ENCODE measurements at regions not wholly inside any gene's neighbourhood (a gene's known extent, or its start where the extent isn't known, plus 50 kb on each side); places are given as distances from the start of the nearest gene placed in this dataset.

DNA sequence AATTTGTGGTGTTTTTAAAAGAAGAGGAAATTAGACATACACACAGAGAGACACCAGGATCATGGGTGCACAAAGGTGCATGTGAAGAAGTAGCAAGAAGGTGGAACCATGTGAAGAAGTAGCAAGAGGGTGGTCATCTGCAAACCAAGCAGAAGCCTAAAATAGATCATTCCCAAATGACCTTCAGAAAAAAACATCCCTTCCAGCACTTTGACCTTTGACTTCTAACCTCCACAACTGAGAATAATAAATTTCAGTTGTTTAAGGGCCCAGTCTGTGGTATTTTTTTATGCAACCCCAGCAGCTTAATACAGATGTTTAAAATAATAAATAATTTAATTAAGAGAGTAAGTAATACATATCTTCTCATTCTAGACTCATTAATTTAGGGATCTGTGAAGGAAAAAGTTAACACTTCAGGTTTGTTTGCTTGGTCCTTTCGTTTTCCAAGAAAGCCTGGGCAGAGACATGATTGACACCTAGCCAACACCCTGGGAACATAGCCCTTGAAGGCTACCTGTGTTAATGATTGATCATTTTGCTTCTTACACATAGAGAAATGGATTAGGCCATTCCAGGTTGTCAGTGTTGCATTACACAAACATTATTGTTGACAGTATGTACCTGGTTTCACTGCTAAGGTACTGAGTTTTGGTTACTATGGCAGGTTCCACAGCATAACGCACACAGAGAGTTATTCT is 1331.2 kb upstream of the GBE1 start:
- H3K4me3 ChIP-seq (ENCODE audit: low read depth, low read length): no peak overlapping the region
- DNase-seq (ENCODE audit: low read depth): no peak
- no peak for TF ChIP-seq CTCF (IDR thresholded peaks at IDR 0.05; ENCODE audit: low read depth, low read length, missing control alignments)

DNA sequence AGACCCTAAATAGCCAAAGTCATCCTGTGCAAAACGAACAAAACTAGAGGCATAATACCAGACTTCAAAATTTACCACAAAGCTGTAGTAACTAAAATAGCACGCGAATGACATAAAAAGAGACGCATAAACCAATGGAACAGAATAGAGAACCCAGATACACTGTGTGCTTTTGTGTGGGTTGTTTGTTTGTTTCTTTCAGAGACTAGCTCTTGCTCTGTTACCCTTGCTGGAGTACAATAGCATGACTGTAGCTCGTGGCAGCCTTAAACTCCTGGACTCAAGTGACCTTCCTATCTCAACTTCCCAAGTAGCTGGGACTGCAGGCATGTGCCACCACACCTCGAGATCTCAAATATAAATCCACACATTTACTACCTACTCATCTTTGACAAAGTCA is 1314.6 kb upstream of the GBE1 start:
- H3K4me3 ChIP-seq (ENCODE audit: low read depth, low read length): no peak overlapping the region
- DNase-seq (ENCODE audit: low read depth): no peak
- no peak for TF ChIP-seq CTCF (IDR thresholded peaks at IDR 0.05; ENCODE audit: low read depth, low read length, missing control alignments)

DNA sequence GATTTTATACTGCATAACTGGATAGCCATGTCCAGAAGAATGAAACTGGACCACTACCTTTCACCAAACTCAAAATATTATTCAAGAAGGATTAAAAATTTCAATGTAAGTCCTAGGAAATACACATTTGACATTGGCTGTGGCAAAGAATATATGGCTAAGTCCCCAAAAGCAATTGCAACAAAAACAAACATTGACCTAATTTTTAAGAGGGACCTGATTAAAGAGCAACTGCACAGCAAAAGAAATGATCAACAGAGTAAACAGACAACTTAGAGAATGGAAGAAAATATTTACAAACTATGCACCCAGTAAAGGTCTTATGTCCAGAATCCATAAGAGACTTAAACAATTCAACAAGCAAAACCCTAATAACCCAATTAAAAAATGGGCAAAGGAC is 1313.0 kb upstream of the GBE1 start:
- TF ChIP-seq CTCF (IDR thresholded peaks at IDR 0.05; ENCODE audit: low read depth, low read length, missing control alignments): no peak
- H3K4me3 ChIP-seq (ENCODE audit: low read depth, low read length): no peak overlapping the region
- no peak for DNase-seq (ENCODE audit: low read depth)

DNA sequence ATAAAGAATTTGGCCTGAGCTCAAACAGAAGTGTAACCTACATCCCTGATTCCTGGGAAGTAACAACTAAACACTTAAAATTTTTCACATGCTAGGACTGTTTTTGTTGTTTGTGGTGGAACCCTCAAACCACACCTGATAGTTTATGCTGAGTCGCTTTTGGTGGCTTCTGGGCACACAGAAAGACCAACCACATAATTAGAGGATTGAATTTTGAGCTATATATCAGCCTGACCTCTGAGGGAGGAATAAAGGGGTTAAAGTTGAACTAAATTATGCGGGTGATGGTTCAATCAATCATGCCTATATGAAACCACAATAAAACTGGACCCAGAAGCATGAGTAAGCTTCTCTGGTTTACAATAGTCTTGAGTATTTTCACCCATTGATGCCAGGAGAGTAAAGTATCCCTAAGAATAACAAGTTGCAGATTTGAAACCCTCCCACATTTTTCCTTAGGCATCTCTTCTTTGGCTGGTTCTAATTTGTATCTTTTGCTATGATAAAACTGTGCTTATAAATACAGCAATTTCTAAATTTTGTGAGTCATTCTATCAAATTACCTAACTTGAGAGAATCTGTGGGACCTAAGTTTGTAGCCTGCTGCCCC is 1304.5 kb upstream of the GBE1 start:
- no peak overlapping the region for H3K4me3 ChIP-seq (ENCODE audit: low read depth, low read length)
- DNase-seq (ENCODE audit: low read depth): no peak
- no peak for TF ChIP-seq CTCF (IDR thresholded peaks at IDR 0.05; ENCODE audit: low read depth, low read length, missing control alignments)

DNA sequence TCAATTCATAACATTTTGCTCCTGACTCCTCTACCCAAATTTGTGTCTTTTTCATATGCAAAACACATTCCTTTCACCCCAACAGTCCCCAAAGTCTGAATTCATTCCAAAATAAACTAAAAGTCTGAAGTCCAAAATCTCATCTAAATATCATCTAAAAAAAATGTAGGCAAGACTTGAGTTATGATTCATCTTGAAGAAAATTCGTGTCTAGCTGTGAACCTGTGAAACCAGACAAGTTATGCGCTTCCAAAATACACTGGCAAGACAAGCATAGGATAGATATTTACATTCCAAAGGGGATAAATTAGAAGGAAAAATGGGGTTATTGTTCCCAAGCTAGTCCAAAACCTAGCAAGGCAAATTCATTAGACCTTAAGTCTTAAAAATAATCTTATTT is 1302.0 kb upstream of the GBE1 start:
- no peak for TF ChIP-seq CTCF (IDR thresholded peaks at IDR 0.05; ENCODE audit: low read depth, low read length, missing control alignments)
- H3K4me3 ChIP-seq (ENCODE audit: low read depth, low read length): no peak overlapping the region
- DNase-seq (ENCODE audit: low read depth): no peak

DNA sequence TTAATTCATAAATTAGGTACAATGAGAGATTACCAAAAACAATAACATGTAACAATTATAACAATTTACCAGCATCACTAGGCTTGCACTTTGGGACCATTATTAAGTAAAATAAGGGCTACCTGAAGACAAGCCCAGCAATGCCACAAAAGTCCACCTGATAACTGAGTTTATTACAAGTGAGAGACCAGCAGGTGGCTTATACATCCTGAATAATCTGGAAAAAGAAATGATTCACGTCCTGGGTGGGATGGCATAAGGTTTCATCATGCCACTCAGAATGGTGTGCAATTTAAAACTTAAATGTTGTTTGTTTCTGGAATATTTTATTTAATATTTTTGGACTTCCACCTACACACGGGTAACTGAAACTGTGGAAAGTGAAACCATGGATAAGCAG is 1287.1 kb upstream of the GBE1 start:
- no peak for DNase-seq (ENCODE audit: low read depth)
- no peak for TF ChIP-seq CTCF (IDR thresholded peaks at IDR 0.05; ENCODE audit: low read depth, low read length, missing control alignments)

DNA sequence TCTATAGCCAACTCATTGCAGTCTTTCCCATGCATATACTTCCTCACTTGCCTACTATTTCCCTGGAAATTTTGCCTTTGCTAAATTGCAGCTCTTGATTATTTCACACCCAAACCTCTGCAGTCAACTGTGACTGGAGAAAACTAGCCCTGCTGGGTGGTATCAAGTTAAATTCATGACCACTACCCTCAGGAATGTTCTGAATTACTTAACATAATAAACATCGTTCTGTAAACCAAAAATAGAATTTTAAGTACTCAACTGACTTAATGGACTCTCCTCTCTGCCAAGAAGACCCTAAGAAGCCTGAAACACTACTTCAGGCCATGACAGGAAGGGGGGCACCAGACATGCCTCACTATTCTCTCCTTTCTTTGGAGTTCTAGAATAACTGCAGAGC is 1278.0 kb upstream of the GBE1 start:
- no peak for DNase-seq (ENCODE audit: low read depth)
- H3K4me3 ChIP-seq (ENCODE audit: low read depth, low read length): no peak overlapping the region
- no peak for TF ChIP-seq CTCF (IDR thresholded peaks at IDR 0.05; ENCODE audit: low read depth, low read length, missing control alignments)

More for the DNA sequence above, 1287.1 kb upstream of the GBE1 start:
- no peak overlapping the region for H3K4me3 ChIP-seq (ENCODE audit: low read depth, low read length)

Data from GM12864 (cell line).